ENCODE measurements at regions not wholly inside any gene's neighbourhood (a gene's known extent, or its start where the extent isn't known, plus 50 kb on each side); places are given as distances from the start of the nearest gene placed in this dataset.

- H3K4me1 ChIP-seq (ENCODE audit: insufficient read depth, low read length, poor library complexity, severe bottlenecking), result no peaks in the 10 kb centered on the region
- TF ChIP-seq CTCF (conservative IDR thresholded peaks at IDR 0.05; ENCODE audit: low read length) (no peak), EZH2phosphoT487 (IDR thresholded peaks at IDR 0.05; ENCODE audit: borderline replicate concordance) (no peak)
- H3K79me2 ChIP-seq (ENCODE audit: insufficient read depth, low read length), result no peaks in the 10 kb centered on the region
- no peak overlapping the region for H2AFZ ChIP-seq (ENCODE audit: low read length)
- no peak overlapping the region for H3K9ac ChIP-seq (ENCODE audit: low read depth, low read length, poor library complexity, severe bottlenecking)
- H3K9me3 ChIP-seq (ENCODE audit: insufficient read depth, low read depth, low read length), result no peaks in the 10 kb centered on the region
- no peaks in the 10 kb centered on the region for H3K36me3 ChIP-seq (ENCODE audit: insufficient read depth, low read length)
- no peak overlapping the region for H3K4me2 ChIP-seq (ENCODE audit: low read depth, low read length, poor library complexity, severe bottlenecking)
- no peaks in the 10 kb centered on the region for H3K27me3 ChIP-seq (ENCODE audit: insufficient read depth, low read length, poor library complexity, severe bottlenecking)
- no peak overlapping the region for H3K4me3 ChIP-seq (ENCODE audit: low read length, poor library complexity, severe bottlenecking)
- no peaks in the 10 kb centered on the region for H4K20me1 ChIP-seq (ENCODE audit: insufficient read depth, low read length, poor library complexity, severe bottlenecking)
- H3K9me2 ChIP-seq (replicated peaks; ENCODE audit: low read depth, low read length), result no peaks in the 10 kb centered on the region
- H3F3A ChIP-seq (ENCODE audit: low read depth), result no peaks in the 10 kb centered on the region
These were observed 99.7 kb upstream of the SYT1 start for GRCh38 chr12:78764913-78765312.

DNA sequence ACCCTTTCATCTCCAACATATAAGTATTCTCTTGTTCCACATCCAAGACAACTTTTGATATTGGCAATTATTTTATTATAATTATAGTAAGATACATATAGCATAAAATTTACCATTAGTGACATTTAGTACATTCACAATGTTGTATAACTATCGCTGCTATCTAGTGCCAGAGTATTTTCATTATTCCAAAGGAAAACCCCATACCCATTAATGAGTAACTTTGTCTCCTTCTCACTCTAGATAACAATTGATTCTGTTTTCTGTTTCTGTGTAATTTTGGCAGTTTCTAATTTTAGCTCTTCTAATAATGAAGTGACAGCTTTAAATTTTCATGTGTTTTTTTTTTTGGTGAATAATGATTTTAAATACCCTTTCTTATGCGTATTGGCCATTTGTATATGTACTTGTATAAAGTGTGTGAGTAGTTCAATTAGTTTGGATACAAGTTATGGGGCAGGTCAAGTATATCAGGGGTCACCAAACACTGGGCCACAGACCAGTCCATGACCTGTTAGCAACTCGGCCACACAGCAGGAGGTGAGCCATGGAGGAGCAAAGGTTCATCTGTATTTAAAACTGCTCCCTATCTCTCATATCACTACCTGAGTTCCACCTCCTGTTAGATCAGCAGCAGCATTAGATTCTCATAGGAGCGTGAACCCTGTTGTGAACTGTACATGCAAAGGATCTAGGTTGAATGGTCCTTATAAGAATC, 97.2 kb upstream of the SYT1 start:
- no peaks in the 10 kb centered on the region for H3F3A ChIP-seq (ENCODE audit: low read depth)
- TF ChIP-seq CTCF (conservative IDR thresholded peaks at IDR 0.05; ENCODE audit: low read length) (no peak), EZH2phosphoT487 (IDR thresholded peaks at IDR 0.05; ENCODE audit: borderline replicate concordance) (no peak)
- no peak overlapping the region for H3K9ac ChIP-seq (ENCODE audit: low read depth, low read length, poor library complexity, severe bottlenecking)
- no peaks in the 10 kb centered on the region for H3K27me3 ChIP-seq (ENCODE audit: insufficient read depth, low read length, poor library complexity, severe bottlenecking)
- H3K4me3 ChIP-seq (ENCODE audit: low read length, poor library complexity, severe bottlenecking), result no peak overlapping the region
- H3K4me1 ChIP-seq (ENCODE audit: insufficient read depth, low read length, poor library complexity, severe bottlenecking), result no peaks in the 10 kb centered on the region
- no peak overlapping the region for H2AFZ ChIP-seq (ENCODE audit: low read length)
- H3K4me2 ChIP-seq (ENCODE audit: low read depth, low read length, poor library complexity, severe bottlenecking), result no peak overlapping the region
- no peaks in the 10 kb centered on the region for H3K9me3 ChIP-seq (ENCODE audit: insufficient read depth, low read depth, low read length)
- H3K9me2 ChIP-seq (replicated peaks; ENCODE audit: low read depth, low read length), result no peaks in the 10 kb centered on the region
- H3K79me2 ChIP-seq (ENCODE audit: insufficient read depth, low read length), result no peaks in the 10 kb centered on the region
- no peaks in the 10 kb centered on the region for H4K20me1 ChIP-seq (ENCODE audit: insufficient read depth, low read length, poor library complexity, severe bottlenecking)
- no peaks in the 10 kb centered on the region for H3K36me3 ChIP-seq (ENCODE audit: insufficient read depth, low read length)

GRCh38 chr12:78778339-78778738, 86.2 kb upstream of the SYT1 start:
- Histone ChIP-seq H3K4me2 (ENCODE audit: low read depth, low read length, poor library complexity, severe bottlenecking) (no peak overlapping the region), H4K20me1 (ENCODE audit: insufficient read depth, low read length, poor library complexity, severe bottlenecking) (no peaks in the 10 kb centered on the region), H3F3A (ENCODE audit: low read depth) (no peaks in the 10 kb centered on the region), H3K4me3 (ENCODE audit: low read length, poor library complexity, severe bottlenecking) (no peak overlapping the region), H3K36me3 (ENCODE audit: insufficient read depth, low read length) (no peaks in the 10 kb centered on the region), H3K4me1 (ENCODE audit: insufficient read depth, low read length, poor library complexity, severe bottlenecking) (no peaks in the 10 kb centered on the region), H3K27me3 (ENCODE audit: insufficient read depth, low read length, poor library complexity, severe bottlenecking) (no peaks in the 10 kb centered on the region), H2AFZ (ENCODE audit: low read length) (no peak overlapping the region), H3K9me2 (replicated peaks; ENCODE audit: low read depth, low read length) (no peaks in the 10 kb centered on the region), H3K9me3 (ENCODE audit: insufficient read depth, low read depth, low read length) (no peaks in the 10 kb centered on the region), H3K79me2 (ENCODE audit: insufficient read depth, low read length) (no peaks in the 10 kb centered on the region), H3K9ac (ENCODE audit: low read depth, low read length, poor library complexity, severe bottlenecking) (no peak overlapping the region)
- TF ChIP-seq CTCF (conservative IDR thresholded peaks at IDR 0.05; ENCODE audit: low read length) (no peak), EZH2phosphoT487 (IDR thresholded peaks at IDR 0.05; ENCODE audit: borderline replicate concordance) (no peak)

Data from Loucy (cell line).